ENCODE measurements at regions not wholly inside any gene's neighbourhood (a gene's known extent, or its start where the extent isn't known, plus 50 kb on each side); places are given as distances from the start of the nearest gene placed in this dataset.

- no peak overlapping the region for H3K27ac ChIP-seq (ENCODE audit: low read depth, low read length)
- no peak overlapping the region for H2BK5ac ChIP-seq (ENCODE audit: low read depth, low read length)
- H4K91ac ChIP-seq (replicated peaks; ENCODE audit: insufficient read length, low read length), result no peak overlapping the region
- ChIA-PET POLR2A (ENCODE audit: partially characterized antibody) (no interaction called here), CTCF (ENCODE audit: partially characterized antibody) (interaction anchor here (0.6 kb wide), 1 partner anchor 1316 kb away, joined by 3 read pairs; no protein-coding TSS in a partner anchor)
- H3K36me3 ChIP-seq (ENCODE audit: control insufficient read depth in 2 of 4, insufficient read depth in 4 of 4, low read length in 3 of 4), result no peaks in the 10 kb centered on the region
- no peak overlapping the region for H3K4ac ChIP-seq (replicated peaks; ENCODE audit: insufficient read length, low read depth, low read length)
- H4K20me1 ChIP-seq (replicated peaks in 1 of 2; ENCODE audit: control insufficient read depth in 1 of 2, insufficient read depth in 2 of 2, low read length in 2 of 2), result no peaks in the 10 kb centered on the region
- no peaks in the 10 kb centered on the region for H3K4me1 ChIP-seq (replicated peaks in 1 of 4; ENCODE audit: control insufficient read depth in 3 of 4, insufficient read depth in 4 of 4, low read length in 3 of 4)
- no peak overlapping the region for H3K23ac ChIP-seq (ENCODE audit: insufficient read length)
- H3K9me3 ChIP-seq (ENCODE audit: insufficient read depth in 2 of 2, low read depth in 1 of 2, low read length in 1 of 2), result 0 out of 4 replicates have a peak, but pooled peaks cover 0 to 3% of the 10 kb centered on the region in 2 experiments
- H3K79me1 ChIP-seq (ENCODE audit: low read depth, low read length), result no peaks in the 10 kb centered on the region
- H3K79me2 ChIP-seq (ENCODE audit: control insufficient read depth in 1 of 2, insufficient read depth in 2 of 2, low read length in 2 of 2), result no peaks in the 10 kb centered on the region
- H3K27me3 ChIP-seq (replicated peaks in 1 of 4; ENCODE audit: control insufficient read depth in 3 of 4, extremely low read depth in 1 of 4, insufficient read depth in 3 of 4, low read length in 3 of 4), result no peaks in the 10 kb centered on the region
- no peak for DNase-seq (ENCODE audit: low read depth in 1 of 2, low spot score in 2 of 2)
- no peak overlapping the region for H2BK20ac ChIP-seq (ENCODE audit: low read length)
- no peak overlapping the region for H3K18ac ChIP-seq (ENCODE audit: extremely low read depth, low read length)
- no peak overlapping the region for H4K8ac ChIP-seq (ENCODE audit: extremely low read depth, insufficient read depth, low read length)
- no peak for FAIRE-seq
- H2BK15ac ChIP-seq (ENCODE audit: low read length), result no peak overlapping the region
- H3K14ac ChIP-seq (ENCODE audit: insufficient read length), result no peak overlapping the region
- H4K5ac ChIP-seq (ENCODE audit: insufficient read length, low read depth, low read length), result no peak overlapping the region
- H2AFZ ChIP-seq (ENCODE audit: low read length), result no peak overlapping the region
- no peak for TF ChIP-seq KDM5A (IDR thresholded peaks at IDR 0.05; ENCODE audit: low read length)
- H3K9ac ChIP-seq (replicated peaks in 1 of 4; ENCODE audit: extremely low read depth in 1 of 4, low read depth in 3 of 4, low read length in 3 of 4), result no peak overlapping the region
- no peak overlapping the region for H3K4me3 ChIP-seq (ENCODE audit: extremely low read depth in 1 of 4, insufficient read depth in 2 of 4, low read depth in 3 of 4, low read length in 4 of 4)
- H3K56ac ChIP-seq (replicated peaks; ENCODE audit: insufficient read length, low read depth, low read length), result no peak overlapping the region
- H3K4me2 ChIP-seq (ENCODE audit: insufficient read depth in 1 of 2, low read depth in 2 of 2, low read length in 2 of 2), result no peak overlapping the region
- no peak overlapping the region for H2AK5ac ChIP-seq (ENCODE audit: low read depth, low read length)
- H3K23me2 ChIP-seq (ENCODE audit: low read depth, low read length), result no peaks in the 10 kb centered on the region
- H2BK12ac ChIP-seq (ENCODE audit: low read depth, low read length), result no peak overlapping the region
- H2BK120ac ChIP-seq (replicated peaks; ENCODE audit: low read depth, low read length), result no peak overlapping the region
These were observed 232.0 kb downstream of the DSC3 start for GRCh38 chr18:30810580-30810979.
